Stimulated activated CD4-positive, alpha-beta T cell treated with anti-CD3 and anti-CD28 coated beads, Interleukin-4, amount 100 ng/mL, for 24 hours (primary cell): ENCODE measurements at regions not wholly inside any gene's neighbourhood (a gene's known extent, or its start where the extent isn't known, plus 50 kb on each side); places are given as distances from the start of the nearest gene placed in this dataset.

ENCODE experiments used
- DNase-seq: peaks from one replicate; pipeline ENCODE4 v3.0.0-alpha.2; 2020

DNA sequence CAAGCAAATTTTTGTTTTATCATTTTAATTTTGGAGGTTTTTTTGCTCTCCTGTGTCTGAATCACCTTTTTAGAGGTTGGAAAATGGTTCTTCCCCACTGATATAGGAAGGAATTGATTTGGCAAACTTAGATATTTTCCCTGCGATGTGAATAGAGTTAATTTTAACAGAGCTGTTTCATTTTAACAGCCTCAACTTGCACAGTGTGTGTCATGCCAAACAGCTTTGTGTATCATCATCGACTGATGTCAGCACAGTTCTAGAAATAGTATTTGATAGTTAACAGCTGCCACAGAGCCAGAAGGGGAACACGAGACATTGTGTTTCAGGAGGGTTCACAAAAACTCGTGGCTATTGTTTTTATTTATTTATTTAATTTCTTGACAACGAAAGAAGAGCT, 243.1 kb upstream of the FOXN3 start:
- DNase-seq, result no peak

DNA sequence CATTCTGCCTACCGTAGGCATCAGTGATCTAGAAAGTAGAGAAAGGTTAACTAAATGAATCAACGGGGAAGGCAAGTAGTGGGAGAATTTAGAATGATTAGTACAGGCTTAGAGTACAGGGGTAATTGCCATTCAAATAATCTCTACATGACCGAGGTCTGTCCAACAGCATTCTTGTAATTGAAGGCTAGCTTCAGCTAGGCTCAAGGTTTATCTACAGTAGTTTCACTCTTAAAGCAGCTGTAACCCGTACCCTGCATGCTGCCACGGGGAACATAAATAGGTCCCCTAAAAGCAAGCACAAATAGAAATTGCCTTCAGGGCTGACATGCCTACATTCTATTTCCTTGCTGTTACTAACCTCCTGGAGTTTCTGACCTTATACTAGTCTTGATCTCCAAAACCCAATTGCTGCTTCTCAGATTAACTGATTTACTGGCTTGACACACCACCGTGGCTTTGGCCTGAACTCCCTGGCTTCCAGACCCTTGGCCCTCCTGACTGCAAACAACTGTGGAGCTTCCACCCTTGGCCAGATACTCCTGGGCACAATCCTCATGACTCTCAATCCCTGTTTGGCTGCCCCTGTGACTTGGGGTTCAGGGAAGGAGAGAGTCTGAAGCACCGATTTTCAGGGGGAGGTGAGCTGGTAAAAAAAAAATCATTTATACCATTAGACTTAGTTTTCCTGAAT, 242.1 kb upstream of the FOXN3 start:
- DNase-seq, result no peak

DNA sequence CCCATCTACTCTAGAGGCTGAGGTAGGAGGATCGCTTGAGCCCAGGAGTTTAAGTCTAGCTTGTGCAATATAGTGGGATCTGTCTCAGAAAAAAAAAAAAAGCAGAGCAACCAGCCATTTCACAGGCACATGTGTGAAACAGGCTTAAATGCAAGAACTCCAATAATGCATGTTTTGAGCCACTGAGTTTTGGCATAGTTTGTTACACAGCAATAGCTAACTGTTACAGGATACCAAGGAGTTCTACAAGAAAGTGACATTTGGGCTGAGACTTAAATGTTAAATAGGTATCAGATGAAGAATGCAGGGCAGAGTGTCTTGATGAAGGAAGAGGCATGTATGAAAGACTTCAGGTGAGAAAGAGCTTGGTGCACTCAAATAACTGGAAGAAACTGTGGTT, 240.0 kb upstream of the FOXN3 start:
- no peak for DNase-seq

DNA sequence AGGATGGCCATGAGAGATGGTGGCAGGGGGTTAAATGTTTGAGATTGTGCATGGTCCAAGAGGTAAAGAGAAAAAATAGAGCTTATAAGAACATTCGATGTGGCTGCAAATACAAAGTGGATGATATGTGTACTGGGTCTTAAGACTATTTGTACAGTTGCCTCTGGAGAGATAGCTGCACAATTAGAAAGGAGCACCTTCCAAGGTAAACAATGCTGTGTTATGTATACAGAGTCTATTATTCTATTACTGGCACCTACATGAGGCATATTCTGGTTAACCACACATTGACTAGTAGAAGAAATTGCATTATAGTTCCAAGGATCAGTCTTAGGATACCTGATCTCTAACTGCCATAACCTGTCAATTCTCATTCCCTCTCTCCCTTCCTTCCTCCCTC, 238.0 kb upstream of the FOXN3 start:
- DNase-seq, result no peak

DNA sequence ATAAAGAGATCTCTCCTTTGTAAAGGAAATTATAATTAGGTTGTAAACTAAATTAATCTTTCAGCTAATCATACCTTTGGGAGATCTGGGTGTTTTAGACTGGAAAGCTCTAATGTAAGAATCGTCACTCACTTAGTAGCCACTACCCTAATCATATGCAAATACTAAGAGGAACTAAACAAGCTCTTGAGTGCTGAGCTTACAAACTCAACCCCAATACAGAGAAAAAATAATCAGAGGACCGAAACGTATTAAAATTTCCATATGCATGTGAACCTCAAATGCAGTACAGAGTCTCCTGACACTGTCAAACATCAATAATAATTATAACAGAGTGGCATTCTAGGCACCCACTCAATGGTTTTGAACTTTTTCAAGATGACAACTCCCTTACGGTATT, 235.3 kb upstream of the FOXN3 start:
- no peak for DNase-seq

DNA sequence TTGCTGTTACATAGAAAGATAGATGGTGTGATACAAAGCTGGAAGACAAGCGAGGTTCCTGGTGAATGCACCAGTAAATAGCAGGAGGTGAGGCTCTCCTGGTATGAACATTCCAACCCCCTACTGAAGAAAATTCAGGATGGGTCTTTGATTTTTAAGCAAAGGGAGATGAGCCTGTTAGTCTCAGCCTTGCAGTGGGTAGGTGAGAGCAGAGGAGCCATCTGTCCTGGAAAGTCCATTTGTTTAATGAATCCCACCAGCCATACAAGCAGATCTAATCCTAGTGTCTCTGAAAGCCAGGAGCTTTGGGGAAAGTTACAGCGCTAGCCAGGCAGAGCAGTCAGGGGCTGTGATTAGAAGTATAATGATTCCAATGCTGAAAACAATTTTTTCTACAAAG, 234.8 kb upstream of the FOXN3 start:
- DNase-seq, result no peak

DNA sequence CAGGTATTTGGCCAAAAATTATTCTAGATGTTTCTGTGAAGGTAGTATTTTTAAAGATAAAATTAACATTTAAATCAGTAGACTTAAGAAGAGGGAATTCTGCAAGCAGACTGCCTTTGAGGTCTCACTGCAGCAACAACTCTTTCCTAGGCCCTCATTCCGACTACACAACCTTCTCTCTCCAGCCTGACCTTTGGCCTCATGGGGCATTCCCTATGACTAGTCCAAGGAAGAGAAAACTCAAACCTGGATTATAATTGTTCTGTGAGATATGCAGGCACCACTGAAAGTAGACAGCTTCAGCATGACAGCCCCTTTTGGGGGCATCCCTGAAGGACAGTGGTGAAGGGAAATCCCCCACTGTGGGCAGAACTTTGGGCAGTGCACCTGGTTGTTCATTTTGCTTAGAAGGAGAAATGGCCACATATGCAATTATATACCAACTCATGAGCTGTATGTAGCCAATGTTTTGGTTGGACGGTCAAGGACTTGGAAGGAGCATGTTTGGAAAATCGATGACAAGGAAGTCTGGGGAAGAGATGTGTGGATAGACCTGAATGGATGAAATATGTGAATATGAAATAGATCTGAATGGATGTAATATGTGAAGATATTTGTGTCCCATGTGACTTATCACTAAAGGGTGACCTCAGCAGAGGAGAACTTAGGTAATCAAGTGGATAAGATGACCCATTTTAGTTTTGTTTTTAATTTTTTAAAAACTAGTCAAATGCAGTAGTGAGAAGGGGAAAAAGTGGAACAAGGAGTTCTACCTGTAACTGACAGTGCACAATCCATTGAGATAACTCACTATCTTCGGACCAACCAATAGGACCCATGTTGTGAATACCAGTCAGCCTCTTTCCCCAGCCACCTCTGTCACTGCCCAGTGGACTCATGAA, 233.3 kb upstream of the FOXN3 start:
- no peak for DNase-seq

DNA sequence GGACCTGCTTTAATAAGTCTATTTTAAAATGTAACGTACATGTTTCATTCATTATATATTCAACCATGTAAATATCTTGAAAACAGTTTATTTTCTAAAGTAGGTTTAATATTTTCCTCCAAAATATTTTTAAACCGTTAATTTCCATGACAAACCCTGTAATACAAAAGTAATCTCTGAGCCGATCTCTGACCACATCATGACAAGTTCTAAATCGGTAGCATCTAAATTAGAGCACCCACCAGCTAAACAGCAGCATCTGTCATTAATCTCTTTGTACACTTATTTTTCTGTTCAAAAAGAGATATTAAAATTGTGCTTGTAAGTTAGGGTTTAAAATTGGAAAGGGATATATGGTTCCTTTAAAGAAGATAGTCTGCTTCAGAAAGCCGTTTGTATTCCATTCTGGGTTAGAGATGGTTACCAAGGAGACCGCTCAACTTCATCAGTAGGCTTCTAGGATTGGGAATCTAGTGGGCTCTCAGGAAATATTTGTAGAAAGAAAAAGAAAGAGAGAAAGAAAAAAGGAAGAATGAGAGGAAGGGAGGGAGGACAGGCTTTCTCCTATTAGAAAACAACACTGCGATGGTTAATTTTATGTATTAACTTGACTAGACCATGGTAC, 232.5 kb upstream of the FOXN3 start:
- no peak for DNase-seq

DNA sequence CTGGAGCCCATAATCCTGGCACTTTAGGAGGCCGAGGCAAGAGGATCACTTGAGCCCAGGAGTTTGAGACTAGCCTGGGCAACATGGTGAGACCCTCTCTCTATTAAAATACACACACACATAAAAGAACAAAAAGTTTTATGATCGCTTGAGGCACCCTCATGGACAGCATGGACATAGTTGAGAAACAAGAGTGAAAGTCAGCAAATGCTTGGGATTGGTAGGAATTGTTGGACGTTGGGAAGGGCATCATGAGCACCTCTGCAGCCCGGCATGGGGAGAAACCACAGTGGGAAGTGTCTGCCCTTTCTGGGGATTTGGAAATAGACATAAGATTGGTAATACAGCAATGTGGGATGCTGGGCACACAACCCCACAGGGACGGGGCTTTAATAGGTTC, 231.9 kb upstream of the FOXN3 start:
- no peak for DNase-seq

DNA sequence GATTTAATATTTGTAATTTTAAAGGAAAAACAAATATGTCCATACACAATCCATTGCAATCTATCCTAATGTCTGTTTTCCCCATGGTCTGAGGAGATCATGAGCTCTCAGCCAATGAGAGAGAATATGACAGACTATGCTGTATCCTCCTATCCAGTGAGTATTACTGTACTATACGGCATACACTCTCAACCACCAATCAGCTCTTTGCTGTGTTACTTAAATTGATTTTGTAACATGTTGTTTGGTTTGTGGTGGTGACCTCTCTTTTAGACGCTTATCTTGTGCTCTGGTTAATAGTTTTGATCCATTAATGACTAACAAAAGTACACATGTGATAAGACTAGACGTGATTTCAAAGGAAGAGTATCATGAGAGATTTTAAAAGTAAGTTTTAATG, 231.5 kb upstream of the FOXN3 start:
- DNase-seq, result no peak

DNA sequence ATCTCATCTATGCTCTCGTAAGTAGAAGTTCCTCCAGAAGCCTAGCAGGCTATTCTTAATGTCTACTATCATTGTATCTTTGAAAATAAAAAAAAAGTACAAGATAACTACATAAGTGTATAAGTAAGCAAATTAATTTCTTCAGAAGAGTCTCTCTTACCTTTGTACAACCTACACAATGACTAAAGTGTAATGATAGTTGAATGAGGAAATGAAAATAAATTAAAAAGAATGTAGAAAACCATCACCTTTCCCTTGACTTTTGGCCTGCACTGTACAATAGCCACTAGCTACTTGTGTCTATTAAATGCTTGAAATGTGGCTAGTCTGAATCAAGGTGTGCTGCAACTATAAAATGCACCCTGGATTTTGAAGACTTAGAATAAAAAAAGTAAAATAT, 229.9 kb upstream of the FOXN3 start:
- no peak for DNase-seq

DNA sequence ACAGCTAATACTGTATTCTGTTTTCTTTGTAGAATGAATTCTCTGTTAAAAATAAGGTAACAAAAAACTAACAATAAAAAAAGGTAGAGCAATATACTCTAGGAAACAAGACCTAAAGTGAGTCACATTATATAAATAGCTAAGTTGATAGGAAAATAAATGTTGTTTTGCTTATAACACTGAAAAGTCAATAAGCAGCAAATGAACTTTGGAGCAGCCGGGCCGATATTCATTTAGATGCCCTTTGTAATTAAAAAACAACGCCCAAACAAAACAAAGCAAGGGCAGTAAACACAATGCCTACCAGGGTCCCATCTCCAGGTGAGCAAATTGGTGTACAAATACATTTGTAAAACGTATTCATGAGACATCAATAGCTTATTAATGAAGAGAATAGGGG, 227.6 kb upstream of the FOXN3 start:
- no peak for DNase-seq

DNA sequence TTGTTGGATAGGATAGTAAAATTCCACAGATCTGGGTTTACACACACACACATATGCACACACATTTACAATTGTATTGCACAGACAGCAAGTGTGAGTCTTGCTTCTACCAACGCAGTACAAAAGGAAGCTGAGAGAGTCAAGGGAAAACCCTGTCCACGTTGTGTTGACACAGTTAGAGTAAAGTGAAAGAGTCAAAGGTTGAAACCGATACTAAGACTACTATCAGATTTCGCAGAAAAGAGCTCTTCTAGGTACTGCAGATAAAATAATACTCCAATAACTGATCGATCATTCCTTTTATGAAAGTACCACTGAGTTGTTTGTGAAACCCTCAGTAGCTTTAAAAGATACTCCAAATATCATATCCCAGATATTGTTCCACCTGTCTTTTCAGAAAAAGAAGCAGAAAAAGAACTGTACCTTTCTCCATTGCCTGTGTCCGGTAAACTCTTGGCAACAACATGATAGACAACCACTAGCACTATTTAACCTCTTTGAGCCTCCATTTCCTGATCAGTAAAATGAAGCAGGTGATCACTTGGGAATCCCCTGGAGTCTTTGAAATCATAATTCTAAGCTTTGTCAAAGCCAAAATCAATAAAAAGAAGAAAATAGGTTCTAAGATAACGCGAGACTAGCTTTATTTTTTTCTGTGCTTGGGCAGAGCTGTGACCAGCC, 224.6 kb upstream of the FOXN3 start:
- peak; percentile 52 for DNase-seq

DNA sequence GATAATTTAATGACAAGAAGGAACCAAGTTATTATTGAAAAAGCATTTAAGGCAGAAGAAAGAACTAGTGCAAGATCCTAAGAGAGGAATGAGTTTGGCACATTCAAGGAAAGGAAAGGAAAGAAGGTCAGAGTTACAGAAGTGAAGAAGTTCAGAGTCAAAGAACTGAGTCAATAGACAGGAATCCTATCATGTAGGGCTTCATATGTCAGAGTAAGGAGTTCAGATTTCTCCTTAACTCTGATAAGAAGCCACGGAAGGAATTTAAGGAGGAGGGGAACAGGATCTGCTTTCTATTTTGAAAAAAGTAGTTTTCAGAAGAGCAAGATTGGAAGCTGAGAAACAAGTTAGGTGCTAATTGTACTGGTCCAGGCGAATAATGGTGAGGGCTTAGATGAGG, 223.1 kb upstream of the FOXN3 start:
- DNase-seq, result no peak

DNA sequence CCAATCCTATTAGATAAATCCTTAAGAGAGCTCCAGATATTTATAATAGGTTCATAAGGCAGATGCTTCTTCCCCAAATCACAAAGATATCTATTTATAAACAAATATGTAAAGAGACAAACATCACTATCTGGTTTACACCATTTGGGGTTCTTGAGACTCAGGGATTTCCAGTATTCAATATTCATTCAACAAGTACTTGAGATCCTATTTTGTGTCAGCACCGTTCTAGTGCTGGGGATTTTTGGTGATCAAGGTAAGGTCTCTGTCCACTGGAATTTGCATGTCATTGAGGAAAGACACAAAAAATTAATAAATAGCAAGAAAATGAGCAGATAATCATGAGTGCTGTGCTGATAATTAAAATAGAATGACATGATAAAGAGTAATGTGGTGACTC, 222.7 kb upstream of the FOXN3 start:
- no peak for DNase-seq

DNA sequence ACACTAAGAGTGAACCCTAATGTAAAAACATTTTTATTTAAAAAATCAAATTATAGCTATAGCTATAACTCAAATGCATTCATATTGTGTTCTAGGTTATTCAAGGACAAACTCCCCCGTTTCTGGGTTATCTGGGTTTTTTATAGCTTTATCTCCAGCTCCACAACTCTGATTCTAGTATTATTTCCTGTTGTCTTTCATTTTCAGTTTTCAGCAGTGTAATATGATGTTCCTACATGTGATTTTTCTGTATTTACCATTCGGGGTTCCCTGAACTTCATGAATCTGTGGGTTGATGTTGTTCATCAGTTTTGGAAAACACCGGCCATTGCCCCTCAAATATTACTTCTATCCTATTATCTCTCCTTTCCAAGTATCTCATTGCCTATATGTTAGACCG, 221.9 kb upstream of the FOXN3 start:
- DNase-seq, result no peak

DNA sequence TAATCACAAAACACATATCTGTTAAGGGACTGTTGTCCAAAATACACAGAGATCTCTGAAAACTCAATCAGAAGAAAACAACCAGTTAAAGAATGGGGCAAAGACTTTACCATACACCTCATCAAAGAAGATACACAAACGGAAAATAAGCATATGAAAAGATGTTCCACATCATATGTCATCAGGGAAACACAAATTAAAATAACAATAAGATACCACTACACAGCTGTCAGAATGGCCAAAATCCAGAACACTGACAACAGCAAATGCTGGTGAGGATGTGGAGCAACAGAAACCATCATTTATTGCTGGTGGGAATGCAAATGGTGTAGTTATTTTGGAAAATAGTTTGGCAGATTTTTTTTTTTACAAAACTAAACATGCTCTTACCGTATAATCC, 220.5 kb upstream of the FOXN3 start:
- no peak for DNase-seq

DNA sequence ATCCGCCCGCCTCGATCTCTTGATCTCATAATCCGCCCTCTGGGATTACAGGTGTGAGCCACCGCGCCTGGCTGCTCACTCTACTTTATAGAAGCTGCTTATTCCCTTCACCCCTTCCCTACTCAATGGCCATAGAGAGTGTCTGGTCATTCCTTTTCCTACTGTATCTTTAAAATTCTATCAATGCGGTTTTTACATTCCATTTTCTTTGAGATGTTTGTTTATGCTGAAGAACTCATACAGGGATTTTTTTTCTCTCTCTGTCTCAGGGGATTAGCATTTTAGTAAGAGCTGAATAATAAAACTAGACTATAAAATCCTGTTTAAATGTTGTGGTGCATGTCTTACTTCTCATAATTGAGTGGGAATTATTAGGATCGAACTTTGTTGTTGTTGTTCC, 218.6 kb upstream of the FOXN3 start:
- no peak for DNase-seq

DNA sequence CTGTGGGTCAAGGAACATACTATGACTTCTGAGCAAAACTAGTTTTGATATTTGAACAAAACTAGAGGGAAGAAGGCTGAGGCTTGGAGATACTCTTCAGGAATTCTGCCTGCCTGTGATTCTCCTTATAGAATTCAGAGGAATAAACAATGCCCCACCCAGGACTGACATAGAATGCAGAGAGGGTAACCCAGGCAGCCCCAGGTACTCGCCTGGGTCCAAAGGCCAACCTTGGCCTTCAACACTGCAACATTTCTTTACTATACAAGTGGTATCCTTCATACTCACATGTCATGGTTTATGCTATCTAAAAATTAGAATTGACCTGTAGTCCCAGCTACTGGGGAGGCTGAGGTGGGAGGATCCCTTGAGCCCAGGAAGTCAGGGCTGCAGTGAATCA, 217.0 kb upstream of the FOXN3 start:
- DNase-seq, result no peak

DNA sequence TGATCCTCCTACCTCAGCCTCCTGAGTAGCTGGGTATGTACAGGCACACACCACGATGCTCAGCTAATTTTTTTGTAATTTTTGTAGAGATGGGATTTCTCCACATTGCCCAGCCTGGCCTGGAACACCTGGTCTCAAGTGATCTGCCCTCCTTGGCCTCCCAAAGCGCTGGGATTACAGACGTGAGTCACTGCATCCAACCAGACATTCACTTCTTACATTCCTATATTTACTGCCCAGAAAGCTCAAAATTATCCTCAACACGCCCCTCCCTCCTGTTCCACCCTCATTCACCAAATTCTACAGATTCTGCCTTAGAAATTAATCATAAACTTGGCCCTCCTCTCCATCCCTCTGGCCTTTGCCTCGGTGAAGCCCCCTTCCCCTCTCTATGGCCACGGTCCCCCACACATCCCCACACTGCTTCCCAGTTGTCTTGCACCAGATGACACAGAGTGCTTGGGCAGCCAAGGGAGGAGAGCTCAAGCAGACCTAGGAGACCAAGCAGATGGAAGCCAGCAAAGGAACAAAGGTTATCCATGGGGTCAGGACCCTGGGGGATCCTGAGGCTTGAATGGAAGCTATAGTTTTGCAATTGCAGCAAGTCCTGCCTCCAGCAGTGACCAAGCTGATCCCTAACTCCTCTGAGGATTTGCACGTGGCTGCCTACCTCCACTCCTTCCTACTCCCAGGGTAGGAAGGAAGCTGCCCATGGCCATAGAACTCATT, 213.2 kb upstream of the FOXN3 start:
- DNase-seq, result no peak

DNA sequence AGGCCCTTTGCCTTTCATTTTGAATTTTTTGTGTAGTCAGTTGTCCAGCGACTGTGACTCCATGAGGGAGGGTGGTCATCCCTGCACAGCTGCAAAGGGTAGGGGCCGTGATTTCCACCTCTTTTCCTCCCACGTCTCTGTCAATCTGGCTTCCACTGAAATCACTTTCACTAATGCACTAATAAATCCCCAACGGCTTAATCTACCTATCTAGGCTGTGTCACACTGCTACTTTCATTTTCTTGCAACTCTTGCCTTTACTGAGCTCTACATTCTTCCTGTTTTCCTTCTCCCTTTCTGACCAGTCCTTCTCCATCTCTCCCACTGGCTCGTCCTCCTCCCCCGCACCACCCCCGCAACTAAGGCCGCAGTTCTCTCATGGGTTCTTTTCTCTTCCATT, 212.3 kb upstream of the FOXN3 start:
- DNase-seq, result no peak

DNA sequence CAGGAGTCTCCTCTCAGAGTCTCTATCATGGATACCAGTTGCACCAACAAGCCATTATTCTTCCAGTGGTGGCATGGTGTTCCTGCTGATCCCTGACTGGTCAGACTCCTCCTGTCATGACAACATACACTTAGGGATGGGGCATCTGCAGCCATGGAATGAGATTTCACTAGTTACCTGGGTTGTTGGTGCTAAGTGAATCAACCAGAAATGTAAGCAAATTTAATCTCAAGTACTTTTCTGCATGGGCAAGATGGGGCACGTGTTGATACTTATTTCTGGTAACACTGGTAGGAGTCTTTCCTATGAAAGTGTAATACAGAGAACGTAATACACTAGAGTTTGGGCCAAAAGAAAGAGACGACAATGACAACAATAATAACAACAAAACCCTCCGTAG, 211.5 kb upstream of the FOXN3 start:
- no peak for DNase-seq

DNA sequence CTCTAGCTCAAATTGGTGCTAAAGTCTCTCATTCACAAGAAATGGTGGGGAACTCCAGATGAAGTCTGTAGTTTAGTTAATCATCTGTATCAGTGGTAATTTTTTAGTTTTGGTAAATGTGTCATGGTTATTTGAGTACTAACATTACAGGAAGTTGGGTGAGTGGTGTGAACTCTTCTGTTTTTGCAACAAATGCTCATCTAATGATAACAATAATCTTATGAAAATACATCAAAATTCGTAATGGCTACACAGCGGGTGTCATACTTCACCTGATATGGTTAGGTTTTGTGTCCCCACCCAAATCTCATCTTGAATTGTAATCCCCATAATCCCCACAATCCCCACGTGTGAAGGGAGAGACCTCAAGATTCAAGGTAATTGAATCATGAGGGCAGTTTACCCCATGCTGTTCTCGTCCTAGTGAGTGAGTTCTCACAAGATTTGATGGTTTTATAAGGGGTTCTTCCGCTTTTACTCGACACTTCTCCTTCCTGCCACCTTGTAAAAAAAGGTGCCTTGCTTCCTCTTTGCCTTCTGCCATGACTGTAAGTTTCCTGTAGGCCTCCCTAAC, 209.3 kb upstream of the FOXN3 start:
- DNase-seq, result peak; percentile 35
